ENCODE measurements at regions not wholly inside any gene's neighbourhood (a gene's known extent, or its start where the extent isn't known, plus 50 kb on each side); places are given as distances from the start of the nearest gene placed in this dataset.
"Not testable (repeated sequence)": the region's sequence is repeated elsewhere in the genome, so short reads cannot be mapped to it uniquely, and the experiment has no call there.

DNA sequence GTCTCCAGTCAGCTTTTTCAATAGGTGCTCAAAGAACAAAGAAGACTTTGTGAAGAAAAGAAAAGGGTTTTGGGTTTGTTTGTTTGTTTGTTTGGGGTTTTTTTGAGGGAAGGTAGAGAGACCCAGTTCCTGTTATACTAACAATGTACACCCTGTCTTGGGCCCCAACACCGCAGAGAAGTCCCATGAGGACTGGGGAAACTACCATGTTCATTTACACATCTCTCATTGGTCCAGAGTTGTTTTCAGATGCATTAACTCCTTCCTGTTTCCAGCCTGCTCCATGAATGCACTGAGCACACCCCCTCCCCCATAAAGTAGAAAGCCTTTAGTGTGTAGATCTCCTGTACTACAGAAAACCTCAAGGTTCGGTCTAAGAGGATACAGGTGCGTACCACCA, 51.1 kb upstream of the SLC8A3 start:
- WGBS (ENCODE audit: insufficient coverage, low lambda C conversion rate) = 50% methylated on average over 2 of the region's 3 CpGs
- no peak overlapping the region for H3K27ac ChIP-seq (ENCODE audit: low read length)
- no peak for DNase-seq
- H3K4me1 ChIP-seq (ENCODE audit: control insufficient read depth, insufficient read depth, low read length) = no peaks in the 10 kb centered on the region
- no peaks in the 10 kb centered on the region for H3K36me3 ChIP-seq (ENCODE audit: control insufficient read depth, insufficient read depth, low read length)
- no peaks in the 10 kb centered on the region for H3K9me3 ChIP-seq (ENCODE audit: control insufficient read depth, low read depth, low read length)
- no peaks in the 10 kb centered on the region for H3K27me3 ChIP-seq (ENCODE audit: control insufficient read depth, insufficient read depth, low read length)
- H3K4me3 ChIP-seq (ENCODE audit: low read length) = no peak overlapping the region

DNA sequence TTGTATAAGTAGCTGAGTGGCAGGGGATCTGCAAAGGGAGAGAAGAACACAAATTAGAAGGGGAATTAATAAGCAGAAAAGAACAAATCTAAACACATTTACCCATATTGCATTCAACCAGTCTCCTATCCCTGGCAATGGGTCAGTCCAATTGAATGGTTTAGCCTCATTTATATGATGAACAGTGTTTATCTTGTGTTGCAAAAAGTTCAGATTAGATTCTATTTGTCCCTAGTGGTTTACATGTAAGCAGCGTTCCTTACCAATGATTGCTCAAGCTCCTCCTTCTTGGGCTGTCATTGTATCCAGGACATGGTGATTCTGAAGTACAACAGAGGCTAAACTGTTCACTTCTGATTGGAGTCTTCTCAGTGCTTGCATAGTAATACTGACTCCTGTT, 49.9 kb upstream of the SLC8A3 start:
- H3K27me3 ChIP-seq (ENCODE audit: control insufficient read depth, insufficient read depth, low read length); H3K4me3 ChIP-seq (ENCODE audit: low read length); H3K9me3 ChIP-seq (ENCODE audit: control insufficient read depth, low read depth, low read length); H3K36me3 ChIP-seq (ENCODE audit: control insufficient read depth, insufficient read depth, low read length); DNase-seq; H3K27ac ChIP-seq (ENCODE audit: low read length); H3K4me1 ChIP-seq (ENCODE audit: control insufficient read depth, insufficient read depth, low read length): not testable (repeated sequence)
- no CpG with 5 or more reads among the region's 1 CpG for WGBS (ENCODE audit: insufficient coverage, low lambda C conversion rate)

Data from large intestine (tissue), 3 donors.